Nucleus accumbens (tissue), 56 donors: ENCODE measurements at regions not wholly inside any gene's neighbourhood (a gene's known extent, or its start where the extent isn't known, plus 50 kb on each side); places are given as distances from the start of the nearest gene placed in this dataset.

Source experiments
- DNase-seq, 56 donors: peaks; one replicate each; lab custom pipeline; 2025; lab: John Stamatoyannopoulos, UW

DNA sequence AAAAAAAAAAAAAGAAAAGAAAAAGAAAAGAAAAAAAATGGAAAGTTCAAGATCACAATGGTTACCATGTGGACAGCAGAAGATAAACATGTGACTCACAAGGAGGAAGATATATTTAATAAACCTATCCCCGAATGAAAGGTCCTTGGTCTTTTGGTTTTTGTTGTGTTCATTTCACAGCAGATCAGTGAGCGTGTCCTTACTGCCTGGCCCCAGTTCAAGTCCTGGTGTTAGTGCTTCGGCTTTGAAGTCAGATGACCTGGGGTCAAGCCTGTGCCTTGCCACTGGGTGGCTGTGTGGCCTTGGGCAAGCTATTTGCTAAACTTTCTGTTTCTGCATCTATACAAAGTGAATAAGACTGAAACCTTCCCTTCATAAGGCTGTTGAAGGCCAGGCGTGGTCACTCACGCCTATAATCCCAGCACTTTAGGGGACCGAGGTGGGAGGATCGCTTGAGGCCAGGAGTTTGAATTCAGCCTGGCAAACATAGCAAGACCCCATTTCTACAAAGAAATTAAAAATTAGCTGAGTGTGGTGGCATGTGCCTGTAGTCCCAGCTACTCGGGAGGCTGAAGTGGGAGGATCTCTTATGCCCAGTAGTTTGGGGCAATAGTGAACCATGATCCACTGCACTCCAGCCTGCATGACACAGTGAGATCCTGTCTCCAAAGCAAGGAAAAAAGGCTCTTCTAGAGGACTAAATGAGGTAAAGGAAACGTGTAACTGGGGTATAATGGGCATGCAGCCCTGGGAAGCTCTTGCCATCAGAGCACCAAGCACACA is 94.5 kb upstream of the SPATA31D4 start:
- no peak for DNase-seq

DNA sequence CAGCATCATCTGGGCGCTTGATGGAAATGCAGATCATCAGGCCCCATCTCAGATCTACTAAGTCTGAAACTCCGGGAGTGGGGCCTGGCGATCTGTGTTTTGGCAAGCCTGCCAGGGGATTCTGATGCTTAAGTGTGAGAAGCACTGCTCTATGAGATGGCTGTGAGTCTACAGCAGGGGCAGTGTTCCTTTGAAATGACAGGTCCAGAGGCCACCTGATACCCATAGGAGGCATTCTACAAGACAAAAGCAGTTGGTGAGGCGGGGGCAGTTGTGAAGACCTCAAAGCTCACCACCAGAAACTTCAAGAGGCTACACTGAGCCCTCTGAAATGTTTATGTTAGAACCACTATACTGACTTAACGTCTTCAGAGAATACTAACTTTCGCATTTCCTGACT is 86.9 kb upstream of the SPATA31D4 start:
- no peak for DNase-seq

DNA sequence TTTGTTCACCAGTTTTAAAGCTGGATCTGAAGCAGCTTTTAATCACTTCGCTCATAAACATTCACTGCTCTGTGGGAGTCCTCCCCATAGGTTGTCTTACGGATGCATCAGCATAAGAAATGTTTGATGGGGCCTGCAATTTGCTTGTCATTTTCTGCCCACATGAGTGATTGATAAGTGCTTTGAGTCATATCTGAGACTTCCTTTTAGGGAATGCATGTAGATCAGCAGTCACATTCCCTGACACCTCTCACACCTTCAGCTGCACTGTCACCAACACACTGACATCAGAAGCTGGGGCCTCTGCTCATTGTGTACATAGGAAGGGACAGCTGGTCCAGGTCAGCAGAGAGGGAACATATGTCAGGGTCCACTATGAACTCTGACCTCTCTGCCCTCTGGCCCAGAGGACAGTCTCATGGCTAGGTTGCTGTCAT is 84.1 kb upstream of the SPATA31D4 start:
- DNase-seq, result peak in 13 of 56 donors; percentile 6 to 59 (median 28)

DNA sequence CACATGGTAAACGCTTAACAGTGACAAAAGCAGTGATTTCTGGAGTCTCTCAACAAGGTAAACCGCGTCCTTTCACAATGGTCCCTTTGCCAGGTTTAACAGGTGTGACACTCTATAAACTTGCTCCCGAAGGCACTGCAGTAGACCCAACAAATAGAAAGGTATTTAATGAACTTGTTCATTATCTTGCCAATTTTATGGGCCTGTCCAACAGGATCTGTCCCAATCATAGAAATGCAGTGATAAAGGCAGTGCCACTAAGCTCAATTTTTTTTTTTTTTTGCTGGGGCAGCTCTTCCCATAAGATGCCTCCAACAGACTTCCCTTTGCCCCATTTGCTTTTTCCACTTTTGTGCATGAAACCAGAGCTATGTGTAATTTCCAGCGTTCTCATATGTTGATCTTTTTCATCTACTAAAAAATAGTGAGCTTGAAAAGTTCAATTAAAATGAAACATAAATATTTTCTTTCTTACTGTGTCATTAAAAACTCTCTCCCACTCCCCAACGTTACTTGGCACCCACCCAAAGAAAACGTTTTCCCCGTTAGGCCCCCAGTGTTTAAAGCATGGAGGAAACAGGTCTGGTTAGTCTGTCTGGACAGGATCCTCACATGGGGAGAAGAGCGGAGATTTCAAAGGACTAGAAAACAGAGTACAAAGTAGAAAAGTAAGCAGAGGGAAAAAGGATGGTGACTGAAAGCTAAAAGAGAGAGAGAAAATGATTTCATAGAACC is 80.9 kb upstream of the SPATA31D4 start:
- no peak for DNase-seq

DNA sequence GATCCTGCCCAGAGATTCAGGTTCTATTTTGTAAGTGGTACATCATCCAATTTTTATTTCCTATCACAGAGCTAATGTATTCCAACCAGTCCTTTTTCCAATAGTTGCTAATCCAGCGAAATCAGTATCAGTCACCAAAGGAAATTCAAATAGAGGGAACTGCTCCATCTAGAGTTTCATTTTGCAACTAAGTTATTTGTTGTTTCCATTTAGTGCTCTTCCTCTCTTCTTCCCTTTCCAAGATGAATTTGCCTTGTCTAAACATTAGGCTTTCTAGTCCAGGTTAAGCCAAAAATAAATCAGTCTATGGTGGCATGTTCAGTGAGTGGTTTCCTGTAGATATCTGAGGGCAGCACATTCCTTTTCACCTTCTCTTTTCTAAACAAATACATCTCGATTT is 79.8 kb upstream of the SPATA31D4 start:
- no peak for DNase-seq

DNA sequence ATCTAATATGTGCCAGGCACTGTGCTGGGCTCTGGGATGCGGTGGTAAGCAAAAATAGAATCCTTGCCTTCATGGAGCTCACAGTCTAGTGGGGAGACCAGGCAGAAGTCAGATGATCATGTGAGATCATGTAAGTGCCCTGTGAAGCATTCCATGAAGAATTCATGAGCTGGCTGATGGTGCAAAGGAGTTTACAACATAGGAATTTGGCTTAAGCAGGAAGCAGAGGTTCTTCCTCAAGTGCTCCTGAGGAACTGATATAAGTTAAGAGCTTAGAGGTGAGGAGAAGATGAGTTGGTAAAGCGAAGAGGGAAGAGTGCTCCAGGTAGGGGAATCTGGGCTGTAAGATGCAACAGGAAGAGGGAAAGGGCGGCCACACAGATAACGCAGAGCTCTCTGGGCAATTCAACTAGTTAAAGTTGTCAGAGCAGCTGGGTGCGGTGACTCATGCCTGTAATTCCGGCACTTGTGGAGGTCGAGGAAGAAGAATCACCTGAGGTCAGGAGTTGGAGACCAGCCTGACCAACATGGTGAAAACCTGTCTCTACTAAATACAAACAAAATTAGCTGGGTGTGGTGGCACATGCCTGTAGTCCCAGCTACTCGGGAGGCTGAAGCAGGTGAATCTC is 78.5 kb upstream of the SPATA31D4 start:
- no peak for DNase-seq

DNA sequence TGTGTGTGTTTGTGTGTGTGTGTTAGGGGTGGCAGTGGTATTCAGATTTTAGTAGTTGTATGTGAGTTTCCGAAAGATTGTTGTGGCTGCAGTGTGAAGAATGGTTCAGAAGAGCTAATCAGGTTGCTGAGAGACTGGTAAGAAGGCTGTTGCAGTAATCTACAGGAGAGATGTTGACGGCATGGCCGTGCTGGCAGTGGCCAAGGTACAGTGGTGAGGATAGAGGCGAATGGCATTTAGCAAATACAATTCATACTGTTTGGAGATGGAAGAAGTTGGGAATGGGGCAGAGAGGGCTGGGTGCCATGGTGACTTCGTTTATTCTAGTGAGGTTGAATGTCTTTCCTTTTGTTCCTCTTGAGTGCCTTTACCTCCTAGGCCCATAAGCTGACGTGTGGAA is 77.5 kb upstream of the SPATA31D4 start:
- DNase-seq, result no peak

DNA sequence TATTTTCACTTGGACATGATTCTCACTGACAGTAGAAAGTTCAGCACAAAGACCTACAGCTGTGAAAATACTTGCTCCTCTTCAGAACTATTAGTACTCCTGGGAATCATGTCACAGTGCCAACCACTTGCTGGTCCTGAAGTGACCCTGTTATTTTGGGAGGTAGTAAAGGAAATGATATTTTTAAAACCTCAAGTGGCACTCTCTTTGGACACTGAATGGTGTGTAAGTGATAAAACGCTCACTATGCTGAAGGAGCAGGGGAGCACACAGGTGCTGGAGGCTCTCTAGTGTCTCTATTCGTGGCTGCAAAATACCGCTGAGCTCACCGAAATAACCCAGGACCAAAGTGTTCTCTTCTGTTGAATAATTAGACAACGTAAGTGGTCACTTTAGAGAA is 76.9 kb upstream of the SPATA31D4 start:
- no peak for DNase-seq

DNA sequence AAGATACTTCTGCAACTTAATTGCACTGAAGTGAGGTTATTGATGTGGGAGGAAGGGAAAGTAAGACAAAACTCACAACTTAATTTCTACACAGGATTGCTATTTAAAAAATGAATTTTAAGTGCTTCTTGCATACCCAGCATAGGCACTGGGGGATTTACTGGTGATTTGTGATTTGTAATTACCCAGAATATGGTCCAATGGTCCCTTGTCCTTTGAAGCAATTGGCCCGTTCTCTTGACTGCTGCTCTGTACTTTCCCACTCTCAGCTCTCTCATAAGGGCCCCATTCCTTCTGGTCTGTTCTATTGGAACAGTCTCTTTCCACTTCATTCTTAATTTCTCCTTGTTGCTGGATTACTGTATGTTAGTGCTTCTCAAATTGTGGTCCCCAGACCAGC is 75.4 kb upstream of the SPATA31D4 start:
- no peak for DNase-seq

DNA sequence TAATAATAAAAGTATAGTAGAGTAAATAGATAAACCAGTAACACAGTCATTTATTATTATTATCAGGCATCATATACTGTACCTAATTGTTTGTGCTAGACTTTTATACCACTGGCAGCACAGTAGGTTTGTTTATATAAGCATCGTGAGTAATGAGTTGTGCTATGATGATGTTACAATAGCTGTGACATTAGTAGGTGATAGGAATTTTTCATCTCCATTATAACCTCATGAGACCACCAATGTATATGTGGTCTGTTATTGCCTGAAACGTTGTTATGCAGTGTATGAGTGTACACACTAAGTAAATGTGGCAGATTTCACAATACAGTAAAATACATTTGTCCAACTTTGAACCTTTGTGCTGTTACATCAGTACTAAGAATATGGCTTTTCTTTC is 72.7 kb upstream of the SPATA31D4 start:
- DNase-seq, result no peak

DNA sequence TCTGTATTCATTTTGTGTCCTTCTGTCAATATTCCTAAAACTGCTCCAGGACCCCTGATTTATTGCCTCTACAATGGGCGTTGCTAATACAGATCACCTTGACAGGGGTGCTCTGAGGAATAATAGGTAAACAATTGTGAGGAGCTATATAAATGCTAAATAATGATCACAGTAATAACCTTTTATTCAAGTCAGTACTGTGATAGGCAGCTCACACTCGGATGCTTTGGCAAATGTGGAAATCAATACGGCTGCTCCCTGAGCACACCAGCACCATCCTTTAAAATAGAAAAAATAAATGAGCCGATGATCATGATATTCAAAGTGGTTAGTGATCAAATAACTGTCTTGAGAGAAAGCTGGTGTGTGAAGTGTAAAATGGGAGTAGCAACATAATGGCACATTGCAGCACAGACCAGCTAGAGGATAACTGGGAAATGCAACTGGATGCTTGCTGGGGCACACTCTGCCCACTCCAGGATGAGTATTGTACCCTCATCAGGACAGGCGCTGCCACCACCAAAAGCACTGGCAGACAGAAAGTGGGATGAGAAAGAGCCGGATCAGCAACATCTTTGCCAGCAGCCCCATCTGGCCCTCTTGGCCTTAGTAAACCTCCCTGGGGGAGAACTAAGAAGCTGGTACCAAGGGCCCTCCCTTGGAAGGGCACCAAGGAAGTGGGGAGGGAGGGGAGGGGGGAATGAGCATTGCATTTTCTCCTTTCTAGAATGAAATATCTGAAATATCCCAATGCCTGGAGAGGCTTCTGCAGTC is 69.4 kb upstream of the SPATA31D4 start:
- DNase-seq, result no peak

DNA sequence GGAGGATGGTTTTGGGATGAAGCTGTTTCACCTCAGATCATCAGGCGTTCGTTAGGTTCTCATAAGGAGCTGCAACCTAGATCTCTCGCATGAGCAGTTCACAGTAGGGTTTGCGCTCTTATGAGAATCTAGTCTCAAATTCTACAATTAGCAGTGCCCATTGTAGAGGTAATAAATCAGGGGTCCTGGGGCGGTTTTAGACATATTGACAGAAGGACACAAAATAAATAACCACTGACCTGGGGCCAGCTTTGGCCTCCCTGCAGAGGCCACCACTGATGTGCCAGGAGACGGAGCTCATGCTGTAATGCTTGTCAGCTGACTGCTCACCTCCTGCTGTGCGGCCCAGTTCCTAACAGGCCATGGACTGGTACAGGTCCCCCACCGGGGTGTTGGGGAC is 67.6 kb upstream of the SPATA31D4 start:
- DNase-seq, result no peak

DNA sequence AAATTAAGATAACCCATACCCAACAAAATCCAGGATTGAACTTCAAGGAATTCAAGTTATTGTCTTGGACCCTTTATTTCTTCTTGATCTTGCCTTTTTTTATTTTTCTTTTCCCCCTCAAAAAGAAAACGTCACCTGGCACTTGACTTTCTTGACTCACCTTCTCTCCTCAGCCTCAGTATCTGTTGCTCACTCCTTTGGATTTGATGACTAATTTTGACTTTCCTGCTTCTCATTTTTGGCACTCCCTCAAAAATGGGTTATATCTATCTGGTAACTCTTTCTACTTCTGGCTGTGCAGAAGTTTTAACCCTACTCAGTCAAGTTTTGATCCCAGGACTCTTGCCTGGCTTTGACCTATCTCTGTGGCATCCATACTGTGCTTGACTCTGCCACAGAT is 66.6 kb upstream of the SPATA31D4 start:
- DNase-seq, result no peak

DNA sequence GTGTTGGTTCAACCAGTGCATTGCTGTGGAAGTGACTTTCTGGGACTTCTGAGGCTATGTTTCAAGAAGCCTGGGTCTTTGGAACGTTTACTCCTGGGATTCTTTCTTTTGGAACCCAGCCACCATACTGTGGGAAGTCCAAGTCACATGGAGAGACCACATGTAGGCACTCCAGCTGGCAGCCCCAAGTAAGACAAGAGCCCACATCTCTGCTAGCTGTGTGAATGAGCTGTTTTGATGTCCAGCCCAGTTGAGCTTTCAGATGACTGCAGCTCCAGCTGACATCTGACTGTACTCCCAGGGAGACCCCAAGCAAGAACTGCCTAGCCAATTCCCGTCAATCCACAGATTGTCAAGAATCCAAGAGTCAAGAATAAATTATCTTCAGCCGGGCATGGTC is 60.1 kb upstream of the SPATA31D4 start:
- DNase-seq, result no peak

DNA sequence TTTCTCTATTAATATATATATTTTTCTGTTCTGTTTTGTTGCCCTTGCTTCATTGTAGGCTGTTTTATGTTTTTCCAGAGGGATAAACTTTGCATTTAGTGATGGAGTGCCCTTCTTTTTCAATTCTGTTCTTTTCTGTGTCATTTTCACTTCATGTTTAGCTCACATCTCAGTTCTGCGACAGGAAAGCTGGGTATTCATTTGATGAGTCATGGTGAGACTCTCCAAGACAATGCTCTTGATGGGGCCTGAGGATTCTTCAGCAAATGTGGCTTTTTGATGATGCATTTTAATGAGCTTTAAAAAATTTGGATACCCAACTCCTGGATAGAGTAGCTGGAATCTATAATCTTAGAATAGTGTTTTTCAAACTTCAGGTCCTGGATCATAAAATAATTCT is 56.5 kb upstream of the SPATA31D4 start:
- no peak for DNase-seq

DNA sequence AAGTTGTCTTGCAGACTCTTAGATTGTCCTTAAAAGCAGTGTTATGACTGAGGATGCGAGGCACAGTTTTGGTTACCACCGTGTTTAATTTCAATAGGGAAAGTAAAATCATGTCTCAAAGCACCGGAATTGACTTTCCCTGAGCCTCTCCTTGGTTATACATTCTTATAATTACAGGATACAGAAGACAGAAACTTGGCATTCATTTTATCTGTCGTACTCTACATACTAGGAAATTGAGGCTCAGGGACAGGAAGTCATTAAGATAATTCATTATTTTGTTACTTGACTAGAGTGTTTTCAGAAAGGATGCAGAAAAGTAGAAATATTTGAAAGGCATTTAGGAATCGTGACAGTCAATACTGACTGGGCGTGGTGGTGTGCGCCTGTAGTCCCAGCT is 54.0 kb upstream of the SPATA31D4 start:
- no peak for DNase-seq

DNA sequence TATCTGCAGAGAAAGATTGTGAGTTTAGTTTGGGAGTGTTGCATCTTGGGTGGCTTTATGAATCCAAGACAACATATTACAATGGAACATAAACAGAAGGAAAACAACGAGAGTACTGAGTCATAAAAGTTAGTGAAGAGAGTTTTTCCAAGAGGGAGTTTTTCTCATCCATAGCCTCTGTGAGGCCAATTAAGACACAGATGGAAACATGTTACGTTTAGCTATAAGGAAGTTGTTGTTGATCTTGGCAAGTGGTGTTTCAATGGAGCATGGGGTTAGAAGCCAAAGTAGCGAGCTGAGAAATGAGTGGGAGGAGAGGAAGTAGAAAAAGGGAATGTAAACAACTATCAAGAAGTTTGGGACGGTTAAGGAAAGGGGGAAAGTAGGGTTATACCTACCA is 53.3 kb upstream of the SPATA31D4 start:
- DNase-seq, result no peak

DNA sequence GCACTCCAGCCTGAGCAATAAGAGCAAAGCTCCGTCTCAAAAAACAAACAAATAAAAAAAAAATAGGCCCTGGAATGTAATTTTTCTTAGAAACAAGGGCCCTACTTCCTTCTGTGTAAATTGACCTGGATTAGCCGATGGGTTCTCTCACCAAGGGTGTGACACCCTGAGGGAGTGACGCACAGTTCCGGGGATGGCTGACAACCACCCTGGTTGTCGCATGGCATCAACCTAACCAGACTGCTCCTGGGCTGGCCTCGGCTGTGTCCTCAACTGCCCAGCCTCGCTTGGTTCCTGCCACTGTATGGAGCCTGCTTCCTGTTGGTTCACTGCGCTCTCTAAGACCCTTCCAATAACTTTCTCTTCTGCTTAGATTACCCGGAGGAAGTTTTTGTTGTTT is 51.2 kb upstream of the SPATA31D4 start:
- DNase-seq, result no peak
